PFSK-1 (cell line): ENCODE measurements at regions not wholly inside any gene's neighbourhood (a gene's known extent, or its start where the extent isn't known, plus 50 kb on each side); places are given as distances from the start of the nearest gene placed in this dataset.

ENCODE experiments used
- POLR2AphosphoS5 ChIP-seq: IDR thresholded peaks from 2 replicates; pipeline ENCODE4 v1.6.1; 2012; ENCODE audit warnings: low read depth, mild to moderate bottlenecking, control low read depth, low read length, moderate library complexity
- REST ChIP-seq, 2 experiments: IDR thresholded peaks; 2 replicates each; pipeline versions ENCODE4 v1.6.1 to v1.8.0; 2011 to 2012; ENCODE audit warnings: low read depth in 2 of 2, low read length in 2 of 2, control low read depth in 1 of 2, inconsistent platforms in 1 of 2, mild to moderate bottlenecking in 1 of 2, moderate library complexity in 1 of 2; ENCODE audit not compliant: insufficient read depth in 1 of 2
- TAF1 ChIP-seq: IDR thresholded peaks from 2 replicates; pipeline ENCODE4 v1.6.1; 2012; ENCODE audit warnings: low read length, control low read depth, borderline replicate concordance; ENCODE audit not compliant: insufficient read depth

- TF ChIP-seq REST (IDR thresholded peaks at IDR 0.05; ENCODE audit: insufficient read depth in 1 of 2, low read depth in 2 of 2, low read length in 2 of 2) (no peak), POLR2AphosphoS5 (no peak), TAF1 (no peak)
Measured at GRCh38 chr5:143629871-143630659, 181.9 kb upstream of the HMHB1 start.
